B cell (primary cell): ENCODE measurements at regions not wholly inside any gene's neighbourhood (a gene's known extent, or its start where the extent isn't known, plus 50 kb on each side); places are given as distances from the start of the nearest gene placed in this dataset.

Source experiments
- ATAC-seq: fragments of 200-7000 bp; cut with Tn5 transposase; one replicate; pipeline ENCODE4 v1.10.0; 2021; ENCODE audit warnings: low read depth, mild to moderate bottlenecking, moderate number of reproducible peaks, moderate library complexity
- CTCF ChIA-PET: fragments of 350-600 bp; sonication (Branson Sonifier 250); formaldehyde crosslinking; loops from one replicate; lab custom pipeline; 2021; ENCODE audit warnings: antibody characterized with exemption, inconsistent platforms; lab: Charles Lee
- POLR2A ChIA-PET: fragments of 350-600 bp; sonication (Branson Sonifier 250); formaldehyde crosslinking; loops from one replicate; lab custom pipeline; 2021; ENCODE audit warnings: antibody characterized with exemption; lab: Charles Lee
- DNase-seq: peaks from one replicate; pipeline ENCODE4 v3.0.0; 2013
- H2AFZ ChIP-seq: 2 replicates; pipeline ENCODE4 v1.6.1; 2012; ENCODE audit warnings: mild to moderate bottlenecking, low read depth, low read length; ENCODE audit not compliant: insufficient read depth, poor library complexity, severe bottlenecking
- H3K27ac ChIP-seq, 2 donors: 1 replicate in 1 of 2; 2 replicates in 1 of 2; pipeline ENCODE4 v1.5.1; 2012 to 2013; ENCODE audit warnings: low read length in 2 of 2, mild to moderate bottlenecking in 2 of 2, moderate library complexity in 1 of 2
- H3K27me3 ChIP-seq, 4 experiments: fragments of 200-600 bp in 1 of 4; sonication (generic) in 1 of 4; replicated peaks in 1 of 4; 1 replicate in 2 of 4; 2 replicates in 2 of 4; pipeline versions ENCODE4 v1.6.1 to v1.7.0; 2013 to 2016; ENCODE audit warnings: low read length in 3 of 4, mild to moderate bottlenecking in 2 of 4, mixed read lengths in 1 of 4, moderate library complexity in 1 of 4; ENCODE audit not compliant: insufficient read depth in 4 of 4, control insufficient read depth in 3 of 4; ENCODE audit errors: control extremely low read depth in 1 of 4
- H3K36me3 ChIP-seq, 2 experiments: replicated peaks in 1 of 2; 1 replicate in 1 of 2; 2 replicates in 1 of 2; pipeline versions ENCODE4 v1.6.1 to v1.7.1; 2013; ENCODE audit warnings: low read length in 1 of 2; ENCODE audit not compliant: insufficient read depth in 2 of 2, control insufficient read depth in 1 of 2; ENCODE audit errors: control extremely low read depth in 1 of 2, extremely low read depth in 1 of 2
- H3K4me1 ChIP-seq, 2 donors: fragments of 200-600 bp in 1 of 2; sonication (generic) in 1 of 2; 1 replicate in 1 of 2; 2 replicates in 1 of 2; pipeline versions ENCODE4 v1.5.1 to v1.6.1; 2013 to 2017; ENCODE audit warnings: low read length in 2 of 2; ENCODE audit not compliant: control insufficient read depth in 2 of 2, insufficient read depth in 2 of 2
- H3K4me2 ChIP-seq: replicated peaks from 2 replicates; pipeline ENCODE3; 2012; ENCODE audit warnings: mild to moderate bottlenecking, low read depth, low read length; ENCODE audit not compliant: poor library complexity, severe bottlenecking
- H3K4me3 ChIP-seq, 5 experiments: fragments of 200-600 bp in 1 of 5; sonication (generic) in 1 of 5; 1 replicate in 3 of 5; 2 replicates in 2 of 5; pipeline versions ENCODE4 v1.5.1 to v1.7.0; 2011 to 2016; ENCODE audit warnings: low read length in 4 of 5, mild to moderate bottlenecking in 4 of 5, low read depth in 2 of 5, control low read depth in 1 of 5, moderate library complexity in 1 of 5; ENCODE audit not compliant: insufficient read depth in 1 of 5; ENCODE audit errors: control extremely low read depth in 1 of 5, extremely low read depth in 1 of 5
- H3K79me2 ChIP-seq: fragments of 200-600 bp; sonication (generic); one replicate; pipeline ENCODE4 v1.6.0; 2016; ENCODE audit warnings: low read length; ENCODE audit not compliant: control insufficient read depth, insufficient read depth
- H3K9ac ChIP-seq: fragments of 200-600 bp; sonication (generic); 2 replicates; pipeline ENCODE4 v1.6.1; 2017; ENCODE audit warnings: mild to moderate bottlenecking, low read length, moderate library complexity
- H3K9me3 ChIP-seq, 3 donors: one replicate each; pipeline versions ENCODE4 v1.6.1 to v1.7.1; 2013; ENCODE audit warnings: low read length in 2 of 3; ENCODE audit not compliant: control insufficient read depth in 2 of 3, insufficient read depth in 1 of 3; ENCODE audit errors: control extremely low read depth in 1 of 3
- H4K20me1 ChIP-seq: 2 replicates; pipeline ENCODE4 v1.6.0; 2012; ENCODE audit warnings: mild to moderate bottlenecking, low read length; ENCODE audit not compliant: insufficient read depth, control insufficient read depth, poor library complexity, severe bottlenecking
- H3K27ac Mint-ChIP-seq: one replicate; pipeline ENCODE4 v1.8.0; 2021; ENCODE audit warnings: mixed read lengths
- H3K27me3 Mint-ChIP-seq: one replicate; pipeline ENCODE4 v1.8.0; 2021; ENCODE audit warnings: mixed read lengths
- H3K4me1 Mint-ChIP-seq: one replicate; pipeline ENCODE4 v1.8.0; 2021; ENCODE audit warnings: mixed read lengths
- H3K4me3 Mint-ChIP-seq: one replicate; pipeline ENCODE4 v1.8.0; 2021; ENCODE audit warnings: mixed read lengths
- H3K9me3 Mint-ChIP-seq: one replicate; pipeline ENCODE4 v1.8.0; 2022; ENCODE audit warnings: mixed read lengths; ENCODE audit not compliant: insufficient read depth
- EZH2 ChIP-seq: IDR thresholded peaks from 2 replicates; pipeline ENCODE4 v1.6.1; 2012; ENCODE audit warnings: borderline replicate concordance, low read depth, mild to moderate bottlenecking, moderate library complexity, low read length; ENCODE audit not compliant: insufficient read depth, poor library complexity, severe bottlenecking
- WGBS: methylation state at CpG from one replicate; pipeline ENCODE4 v1.1.5; 2013; ENCODE audit warnings: missing lambda C conversion rate; ENCODE audit not compliant: insufficient coverage; 5-methylcytosine and 5-hydroxymethylcytosine counted together
- intact Hi-C: fragments of 100-400 bp; cut with micrococcal nuclease; formaldehyde crosslinking; loops from one replicate; pipeline ENCODE4 v1.10.0; 2022
- TF ChIP-seq, protein P1 (sequence below): fragments of 200-600 bp; IDR thresholded peaks from one replicate; pipeline ENCODE4 v1.8.0; 2022; ENCODE audit warnings: antibody characterized with exemption, mild to moderate bottlenecking

DNA sequence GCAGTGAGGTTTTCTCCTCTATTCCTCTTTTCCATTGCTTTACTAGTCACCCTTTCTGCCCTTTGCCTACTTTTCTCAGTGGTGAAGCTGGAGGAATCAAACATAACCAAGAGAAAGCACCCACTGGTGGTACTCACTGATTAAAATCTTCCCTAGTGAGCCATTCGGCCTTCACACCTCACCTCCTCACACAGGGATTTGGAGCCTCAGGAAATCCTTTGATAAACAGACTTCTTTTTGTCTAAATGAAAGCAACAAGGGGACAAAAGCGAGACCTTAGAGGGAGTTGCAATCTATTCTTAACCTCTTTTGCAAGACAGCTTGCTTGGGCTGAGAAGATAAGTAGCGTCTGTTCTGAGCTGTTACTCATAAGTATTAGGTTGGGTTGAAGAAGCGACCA lies 572.6 kb downstream of the ZNF674 start:
- no peak for ATAC-seq
- no CpG with 5 or more reads among the region's 4 CpGs for WGBS
- Histone ChIP-seq H3K79me2 (no peaks in the 10 kb centered on the region), H3K36me3 (no peaks in the 10 kb centered on the region), H4K20me1 (no peaks in the 10 kb centered on the region), H3K4me3 (no peak overlapping the region), H3K4me2 (no peak overlapping the region), H3K9me3 (no peaks in the 10 kb centered on the region), H3K27ac (no peak overlapping the region), H3K9ac (no peak overlapping the region), H3K27me3 (no peaks in the 10 kb centered on the region), H2AFZ (no peak overlapping the region), H3K4me1 (no peaks in the 10 kb centered on the region)
- Mint-ChIP-seq H3K9me3 (peaks cover 7% of the 10 kb centered on the region), H3K27ac (no peak overlapping the region), H3K4me1 (no peaks in the 10 kb centered on the region), H3K4me3 (no peak overlapping the region), H3K27me3 (no peaks in the 10 kb centered on the region)
- DNase-seq, result no peak
- no peak for TF ChIP-seq EZH2
- TF ChIP-seq, protein P1, sequence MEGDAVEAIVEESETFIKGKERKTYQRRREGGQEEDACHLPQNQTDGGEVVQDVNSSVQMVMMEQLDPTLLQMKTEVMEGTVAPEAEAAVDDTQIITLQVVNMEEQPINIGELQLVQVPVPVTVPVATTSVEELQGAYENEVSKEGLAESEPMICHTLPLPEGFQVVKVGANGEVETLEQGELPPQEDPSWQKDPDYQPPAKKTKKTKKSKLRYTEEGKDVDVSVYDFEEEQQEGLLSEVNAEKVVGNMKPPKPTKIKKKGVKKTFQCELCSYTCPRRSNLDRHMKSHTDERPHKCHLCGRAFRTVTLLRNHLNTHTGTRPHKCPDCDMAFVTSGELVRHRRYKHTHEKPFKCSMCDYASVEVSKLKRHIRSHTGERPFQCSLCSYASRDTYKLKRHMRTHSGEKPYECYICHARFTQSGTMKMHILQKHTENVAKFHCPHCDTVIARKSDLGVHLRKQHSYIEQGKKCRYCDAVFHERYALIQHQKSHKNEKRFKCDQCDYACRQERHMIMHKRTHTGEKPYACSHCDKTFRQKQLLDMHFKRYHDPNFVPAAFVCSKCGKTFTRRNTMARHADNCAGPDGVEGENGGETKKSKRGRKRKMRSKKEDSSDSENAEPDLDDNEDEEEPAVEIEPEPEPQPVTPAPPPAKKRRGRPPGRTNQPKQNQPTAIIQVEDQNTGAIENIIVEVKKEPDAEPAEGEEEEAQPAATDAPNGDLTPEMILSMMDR, result no peak
- intact Hi-C loops, result no loop called here
- ChIA-PET CTCF (no interaction called here), POLR2A (no interaction called here)

- no peaks in the 10 kb centered on the region for H3K27me3 Mint-ChIP-seq
- Histone ChIP-seq H3K79me2 (no peaks in the 10 kb centered on the region), H4K20me1 (no peaks in the 10 kb centered on the region), H3K27ac (no peak overlapping the region), H3K4me1 (no peaks in the 10 kb centered on the region), H3K9me3 (peaks cover 0 to 4% (median 0%) of the 10 kb centered on the region in 3 donors), H3K4me2 (no peak overlapping the region), H3K27me3 (no peaks in the 10 kb centered on the region), H3K4me3 (no peak overlapping the region), H2AFZ (no peak overlapping the region), H3K36me3 (no peaks in the 10 kb centered on the region), H3K9ac (no peak overlapping the region)
- no peak for DNase-seq
- WGBS, result 88% methylated on average over 6 of the region's 7 CpGs
- no peak for TF ChIP-seq EZH2
- TF ChIP-seq, protein P1, result no peak
- no peak overlapping the region for H3K4me3 Mint-ChIP-seq
- H3K4me1 Mint-ChIP-seq, result no peaks in the 10 kb centered on the region
- intact Hi-C loops, result no loop called here
- ChIA-PET POLR2A (no interaction called here), CTCF (no interaction called here)
- ATAC-seq, result no peak
- no peak overlapping the region for H3K27ac Mint-ChIP-seq
- peaks cover 2% of the 10 kb centered on the region for H3K9me3 Mint-ChIP-seq
Observed at GRCh38 chrX:45959567-45959966, 585.7 kb downstream of the ZNF674 start.
